Endodermal cell (in vitro differentiated cells): ENCODE measurements at regions not wholly inside any gene's neighbourhood (a gene's known extent, or its start where the extent isn't known, plus 50 kb on each side); places are given as distances from the start of the nearest gene placed in this dataset.

ENCODE experiments used
- DNase-seq: peaks from one replicate; pipeline ENCODE4 v3.0.0-alpha.2; 2017
- H3K27ac ChIP-seq: 2 replicates; pipeline ENCODE4 v1.5.1; 2013; ENCODE audit warnings: mild to moderate bottlenecking, low read depth, low read length, moderate library complexity
- H3K27me3 ChIP-seq: 2 replicates; pipeline ENCODE4 v1.6.1; 2013; ENCODE audit warnings: mild to moderate bottlenecking, low read length, moderate library complexity; ENCODE audit not compliant: insufficient read depth, control insufficient read depth, poor library complexity, severe bottlenecking
- H3K36me3 ChIP-seq: 2 replicates; pipeline ENCODE4 v1.7.0; 2013; ENCODE audit warnings: mild to moderate bottlenecking, low read length, moderate library complexity; ENCODE audit not compliant: control insufficient read depth, insufficient read depth
- H3K4me1 ChIP-seq: one replicate; pipeline ENCODE4 v1.7.0; 2013; ENCODE audit warnings: low read length; ENCODE audit not compliant: control insufficient read depth, insufficient read depth
- H3K4me3 ChIP-seq: 2 replicates; pipeline ENCODE4 v1.5.1; 2013; ENCODE audit warnings: mild to moderate bottlenecking, low read length, moderate library complexity
- H3K9ac ChIP-seq: 2 replicates; pipeline ENCODE4 v1.6.1; 2013; ENCODE audit warnings: mild to moderate bottlenecking, low read length, moderate library complexity; ENCODE audit not compliant: poor library complexity, severe bottlenecking; ENCODE audit errors: extremely low read depth
- H3K9me3 ChIP-seq: 2 replicates; pipeline ENCODE4 v1.6.1; 2013; ENCODE audit warnings: mild to moderate bottlenecking, low read length, moderate library complexity; ENCODE audit not compliant: control insufficient read depth
- H3K27ac Mint-ChIP-seq: 2 replicates; pipeline ENCODE4 v1.8.0; 2020; ENCODE audit warnings: mixed read lengths
- H3K27me3 Mint-ChIP-seq: 2 replicates; pipeline ENCODE4 v1.8.0; 2021; ENCODE audit warnings: mild to moderate bottlenecking, mixed read lengths; ENCODE audit not compliant: insufficient read depth
- H3K36me3 Mint-ChIP-seq: 2 replicates; pipeline ENCODE4 v1.8.0; 2020; ENCODE audit warnings: low read depth, mixed read lengths
- H3K4me1 Mint-ChIP-seq: 2 replicates; pipeline ENCODE4 v1.8.0; 2020; ENCODE audit warnings: mixed read lengths
- H3K4me3 Mint-ChIP-seq: 2 replicates; pipeline ENCODE4 v1.8.0; 2020; ENCODE audit warnings: mild to moderate bottlenecking, moderate library complexity, mixed read lengths
- H3K9me3 Mint-ChIP-seq: 2 replicates; pipeline ENCODE4 v1.8.0; 2020; ENCODE audit warnings: mild to moderate bottlenecking, mixed read lengths
- CTCF ChIP-seq: fragments of 200-600 bp; sonication (generic); conservative IDR thresholded peaks from 2 replicates; pipeline ENCODE4 v1.5.0; 2021; ENCODE audit warnings: antibody characterized with exemption, mild to moderate bottlenecking
- WGBS, 2 experiments: methylation state at CpG; one replicate each; pipeline versions ENCODE4 v1.1.5 to v1.1.7; 2013; ENCODE audit warnings: missing lambda C conversion rate in 2 of 2, mixed read lengths in 1 of 2; ENCODE audit not compliant: insufficient coverage in 1 of 2, insufficient read length in 1 of 2; 5-methylcytosine and 5-hydroxymethylcytosine counted together

DNA sequence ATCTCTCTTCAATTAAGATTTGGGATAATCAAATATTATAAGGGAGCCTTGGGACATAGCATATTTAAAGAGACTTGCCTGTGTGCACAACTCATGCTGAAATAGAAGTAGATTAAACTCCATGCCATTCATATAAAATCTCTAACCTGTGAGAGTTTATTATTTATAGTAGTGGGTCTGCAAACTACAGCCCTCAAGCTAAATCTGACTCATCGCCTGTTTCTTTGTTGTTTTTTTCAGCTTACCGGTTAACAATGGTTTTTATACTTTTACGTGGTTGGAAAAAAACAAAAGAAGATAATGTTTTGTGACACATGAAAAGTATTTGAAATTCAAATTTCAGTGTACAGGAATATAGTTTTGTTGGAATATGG is 61.9 kb upstream of the GHR start:
- no peak overlapping the region for H3K4me3 ChIP-seq
- Mint-ChIP-seq H3K4me3 (no peak overlapping the region), H3K27me3 (no peaks in the 10 kb centered on the region), H3K9me3 (peaks cover 16% of the 10 kb centered on the region), H3K36me3 (no peaks in the 10 kb centered on the region), H3K4me1 (peaks cover 19% of the 10 kb centered on the region), H3K27ac (no peak overlapping the region)
- no peaks in the 10 kb centered on the region for H3K27me3 ChIP-seq
- 20 to 48% methylated on average over 2 to 3 of the region's 3 CpGs for WGBS, 2 experiments
- H3K9ac ChIP-seq = no peak overlapping the region
- H3K9me3 ChIP-seq = no peaks in the 10 kb centered on the region
- DNase-seq = no peak
- H3K36me3 ChIP-seq = no peaks in the 10 kb centered on the region
- no peak for TF ChIP-seq CTCF
- H3K27ac ChIP-seq = no peak overlapping the region
- no peaks in the 10 kb centered on the region for H3K4me1 ChIP-seq

- no peak overlapping the region for H3K9ac ChIP-seq
- H3K9me3 ChIP-seq = no peaks in the 10 kb centered on the region
- no peaks in the 10 kb centered on the region for H3K9me3 Mint-ChIP-seq
- H3K27me3 Mint-ChIP-seq = no peaks in the 10 kb centered on the region
- H3K4me1 ChIP-seq = peaks cover 6% of the 10 kb centered on the region
- no peaks in the 10 kb centered on the region for H3K36me3 ChIP-seq
- H3K27ac Mint-ChIP-seq = no peak overlapping the region
- no peaks in the 10 kb centered on the region for H3K36me3 Mint-ChIP-seq
- peaks cover 16% of the 10 kb centered on the region for H3K4me1 Mint-ChIP-seq
- no peak overlapping the region for H3K4me3 Mint-ChIP-seq
- no peaks in the 10 kb centered on the region for H3K27me3 ChIP-seq
- H3K4me3 ChIP-seq = peak overlapping the region; percentile 42
- DNase-seq = no peak
- H3K27ac ChIP-seq = no peak overlapping the region
- TF ChIP-seq CTCF = no peak
- 94 to 95% methylated on average over 2 of the region's 2 CpGs for WGBS, 2 experiments
Observed at GRCh38 chr5:42366051-42366450, 57.2 kb upstream of the GHR start.
